GM23248 (cell line): ENCODE measurements at regions not wholly inside any gene's neighbourhood (a gene's known extent, or its start where the extent isn't known, plus 50 kb on each side); places are given as distances from the start of the nearest gene placed in this dataset.

Experiments used
- DNase-seq: peaks from one replicate; pipeline ENCODE4 v3.0.0-alpha.2; 2015
- H2AFZ ChIP-seq: fragments of 200-600 bp; sonication (generic); 2 replicates; pipeline ENCODE4 v1.6.1; 2016; ENCODE audit warnings: antibody characterized with exemption
- H3F3A ChIP-seq: fragments of 200-600 bp; sonication (generic); 2 replicates; pipeline ENCODE4 v1.6.1; 2016; ENCODE audit warnings: mild to moderate bottlenecking, antibody characterized with exemption, mixed run types; ENCODE audit not compliant: insufficient read depth
- H3K27ac ChIP-seq: fragments of 200-600 bp; sonication (generic); 2 replicates; pipeline ENCODE4 v1.5.1; 2016; ENCODE audit warnings: mild to moderate bottlenecking
- H3K27me3 ChIP-seq: fragments of 200-600 bp; sonication (generic); replicated peaks from 2 replicates; pipeline ENCODE4 v1.6.1; 2016; ENCODE audit warnings: mild to moderate bottlenecking; ENCODE audit not compliant: insufficient read depth
- H3K36me3 ChIP-seq: fragments of 200-600 bp; sonication (generic); 2 replicates; pipeline ENCODE4 v1.6.1; 2016; ENCODE audit warnings: low read depth, mild to moderate bottlenecking
- H3K4me1 ChIP-seq: fragments of 200-600 bp; sonication (generic); 2 replicates; pipeline ENCODE4 v1.6.1; 2016; ENCODE audit warnings: mild to moderate bottlenecking; ENCODE audit not compliant: insufficient read depth
- H3K4me2 ChIP-seq: fragments of 200-600 bp; sonication (generic); one replicate; pipeline ENCODE4 v1.6.1; 2016; ENCODE audit warnings: mild to moderate bottlenecking; ENCODE audit not compliant: unreplicated experiment
- H3K4me3 ChIP-seq: fragments of 200-600 bp; sonication (generic); 2 replicates; pipeline ENCODE4 v1.5.1; 2016; ENCODE audit warnings: mild to moderate bottlenecking
- H3K79me2 ChIP-seq: fragments of 200-600 bp; sonication (generic); 2 replicates; pipeline ENCODE4 v1.6.1; 2016; ENCODE audit warnings: mild to moderate bottlenecking; ENCODE audit not compliant: insufficient read depth
- H3K9ac ChIP-seq: fragments of 200-600 bp; sonication (generic); 2 replicates; pipeline ENCODE4 v1.6.1; 2016; ENCODE audit warnings: mild to moderate bottlenecking
- H3K9me2 ChIP-seq: fragments of 200-600 bp; sonication (generic); 2 replicates; pipeline ENCODE4 v1.6.1; 2016; ENCODE audit warnings: mixed run types, mild to moderate bottlenecking, moderate library complexity; ENCODE audit not compliant: insufficient read depth
- H3K9me3 ChIP-seq: fragments of 200-600 bp; sonication (generic); one replicate; pipeline ENCODE4 v1.6.1; 2017; ENCODE audit warnings: low read depth
- H4K20me1 ChIP-seq: fragments of 200-600 bp; sonication (generic); 2 replicates; pipeline ENCODE4 v1.6.0; 2016; ENCODE audit not compliant: insufficient read depth
- EZH2 ChIP-seq: fragments of 200-600 bp; sonication (generic); IDR thresholded peaks from 2 replicates; pipeline ENCODE4 v1.6.1; 2018; ENCODE audit warnings: antibody characterized with exemption, mild to moderate bottlenecking; ENCODE audit not compliant: insufficient read depth, poor library complexity, severe bottlenecking
- EZH2phosphoT487 ChIP-seq: fragments of 200-600 bp; sonication (generic); IDR thresholded peaks from 2 replicates; pipeline ENCODE4 v1.6.1; 2018; ENCODE audit warnings: antibody characterized with exemption, moderate library complexity, mild to moderate bottlenecking, low read depth; ENCODE audit not compliant: insufficient read depth
- WGBS, 2 experiments: methylation state at CpG; one replicate each; pipeline ENCODE4 v1.1.6; 2015 to 2017; ENCODE audit warnings: low lambda C conversion rate in 2 of 2, low coverage in 1 of 2; ENCODE audit errors: missing lambda C conversion rate in 2 of 2; 5-methylcytosine and 5-hydroxymethylcytosine counted together
- in situ Hi-C: fragments of 300-500 bp; cut with MboI; formaldehyde crosslinking; loops from 2 replicates; pipeline ENCODE4 v1.15.0; 2020

GRCh38 chr15:59879506-59880265 lies 124.4 kb upstream of the FOXB1 start:
- TF ChIP-seq EZH2 = no peak
- TF ChIP-seq EZH2phosphoT487 = no peak
- Histone ChIP-seq H3K4me3 (no peak overlapping the region), H3K9me2 (no peaks in the 10 kb centered on the region), H3K27ac (0 out of 2 replicates have a peak overlapping the region, but pooled peaks have one; percentile 13), H3K36me3 (no peaks in the 10 kb centered on the region), H3K79me2 (no peaks in the 10 kb centered on the region), H3K4me1 (peaks cover 5% of the 10 kb centered on the region; the same call in 1 of the 2 replicates), H2AFZ (no peak overlapping the region), H3K27me3 (peaks cover 15% of the 10 kb centered on the region), H3K9me3 (no peaks in the 10 kb centered on the region), H3F3A (peaks cover 10% of the 10 kb centered on the region; the same call in 1 of the 2 replicates), H3K9ac (no peak overlapping the region), H3K4me2 (no peak overlapping the region), H4K20me1 (no peaks in the 10 kb centered on the region)
- WGBS, 2 experiments = 0 to 3% methylated on average over 2 of the region's 2 CpGs
- DNase-seq = peak; percentile 81
- in situ Hi-C loops = no loop called here

DNA sequence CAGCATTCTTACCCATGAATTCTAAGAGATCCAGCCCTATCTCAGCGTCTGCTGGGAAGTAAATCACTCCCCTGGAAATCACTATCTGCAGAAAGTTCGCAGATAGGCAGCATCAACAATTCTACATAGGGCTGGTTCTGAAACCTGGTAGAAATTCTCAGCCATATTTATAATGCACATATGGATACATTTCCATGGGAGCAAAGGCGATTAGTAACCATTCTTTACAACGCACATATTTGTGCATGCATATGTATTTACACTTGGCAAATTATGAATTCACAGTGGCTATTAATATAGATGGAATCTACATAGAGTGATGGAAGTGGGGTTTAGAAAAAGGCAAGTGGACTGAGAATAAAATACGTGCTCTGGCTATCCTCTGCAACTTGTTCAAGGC lies 128.0 kb upstream of the FOXB1 start:
- Histone ChIP-seq H3K9me2 (no peaks in the 10 kb centered on the region), H3K27me3 (peaks cover 31% of the 10 kb centered on the region), H3K4me3 (no peak overlapping the region), H3K36me3 (no peaks in the 10 kb centered on the region), H3K4me1 (peaks cover 5% of the 10 kb centered on the region; the same call in 1 of the 2 replicates), H3K9me3 (no peaks in the 10 kb centered on the region), H3F3A (peaks cover 10% of the 10 kb centered on the region; the same call in 1 of the 2 replicates), H3K4me2 (no peak overlapping the region), H3K79me2 (no peaks in the 10 kb centered on the region), H3K27ac (no peak overlapping the region), H3K9ac (no peak overlapping the region), H2AFZ (no peak overlapping the region), H4K20me1 (no peaks in the 10 kb centered on the region)
- WGBS, 2 experiments = 26 to 35% methylated on average over 5 of the region's 5 CpGs
- DNase-seq = no peak
- in situ Hi-C loops = no loop called here
- TF ChIP-seq EZH2 = no peak
- TF ChIP-seq EZH2phosphoT487 = no peak

GRCh38 chr15:59873644-59874272 lies 130.4 kb upstream of the FOXB1 start:
- Histone ChIP-seq H3K36me3 (no peaks in the 10 kb centered on the region), H3K27me3 (peaks cover 33% of the 10 kb centered on the region), H3F3A (no peaks in the 10 kb centered on the region), H4K20me1 (no peaks in the 10 kb centered on the region), H3K9me2 (no peaks in the 10 kb centered on the region), H2AFZ (no peak overlapping the region), H3K27ac (no peak overlapping the region), H3K79me2 (no peaks in the 10 kb centered on the region), H3K4me2 (no peak overlapping the region), H3K4me3 (no peak overlapping the region), H3K9me3 (no peaks in the 10 kb centered on the region), H3K9ac (no peak overlapping the region), H3K4me1 (no peaks in the 10 kb centered on the region)
- TF ChIP-seq EZH2 = no peak
- no peak for TF ChIP-seq EZH2phosphoT487
- 14 to 15% methylated on average over 3 of the region's 3 CpGs for WGBS, 2 experiments
- in situ Hi-C loops = no loop called here
- DNase-seq = no peak

DNA sequence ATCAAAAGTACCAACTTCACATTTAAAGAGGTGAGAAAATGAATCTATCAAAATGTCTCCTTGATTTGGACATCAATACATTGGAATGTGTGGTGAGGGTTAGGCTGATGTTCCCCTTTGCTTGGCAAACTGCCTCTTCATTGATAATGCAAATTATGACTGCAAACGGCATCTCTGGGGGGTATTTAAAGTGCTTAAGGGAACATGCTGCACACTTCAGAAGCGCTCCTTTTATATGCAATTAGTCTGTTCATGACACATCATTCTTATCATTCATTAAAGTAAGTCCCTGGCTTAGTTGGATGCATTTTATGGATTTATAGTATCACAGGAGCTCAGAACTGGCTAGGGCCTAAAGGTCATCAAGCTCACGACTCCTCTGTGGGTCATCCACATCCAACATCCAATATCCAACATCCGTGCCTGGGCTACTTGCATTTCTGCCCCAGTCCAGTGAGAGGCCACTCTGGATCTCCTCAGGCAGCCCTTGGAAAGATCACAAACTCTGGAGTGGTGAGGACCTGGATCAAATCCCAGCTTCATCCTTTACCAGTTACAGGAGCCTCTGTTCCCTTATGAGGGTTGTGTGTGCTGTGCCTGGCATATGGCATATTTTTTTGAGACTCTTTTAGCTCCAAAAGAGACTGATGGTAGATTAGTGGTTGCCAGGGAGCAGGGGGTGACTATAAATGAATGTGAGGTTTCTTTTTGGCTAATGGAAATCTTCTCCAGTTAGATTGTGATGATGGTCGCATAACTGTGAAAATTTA lies 136.8 kb upstream of the FOXB1 start:
- Histone ChIP-seq H3K4me3 (no peak overlapping the region), H2AFZ (no peak overlapping the region), H3K27ac (no peak overlapping the region), H3K9me2 (no peaks in the 10 kb centered on the region), H4K20me1 (no peaks in the 10 kb centered on the region), H3K9me3 (no peaks in the 10 kb centered on the region), H3K79me2 (no peaks in the 10 kb centered on the region), H3K4me1 (no peaks in the 10 kb centered on the region), H3K36me3 (no peaks in the 10 kb centered on the region), H3K9ac (no peak overlapping the region), H3K4me2 (no peak overlapping the region), H3K27me3 (peaks cover 4% of the 10 kb centered on the region), H3F3A (no peaks in the 10 kb centered on the region)
- no peak for DNase-seq
- WGBS, 2 experiments = 47 to 49% methylated on average over 5 of the region's 5 CpGs
- in situ Hi-C loops = no loop called here
- TF ChIP-seq EZH2 (no peak), EZH2phosphoT487 (no peak)
